GM18868 (cell line): ENCODE measurements at regions not wholly inside any gene's neighbourhood (a gene's known extent, or its start where the extent isn't known, plus 50 kb on each side); places are given as distances from the start of the nearest gene placed in this dataset.

Source experiments
- ATAC-seq: cut with Tn5 transposase; IDR thresholded peaks from one replicate; pipeline ENCODE4 v1.9.1; 2021; ENCODE audit warnings: mild to moderate bottlenecking, moderate library complexity; ENCODE audit not compliant: unreplicated experiment

DNA sequence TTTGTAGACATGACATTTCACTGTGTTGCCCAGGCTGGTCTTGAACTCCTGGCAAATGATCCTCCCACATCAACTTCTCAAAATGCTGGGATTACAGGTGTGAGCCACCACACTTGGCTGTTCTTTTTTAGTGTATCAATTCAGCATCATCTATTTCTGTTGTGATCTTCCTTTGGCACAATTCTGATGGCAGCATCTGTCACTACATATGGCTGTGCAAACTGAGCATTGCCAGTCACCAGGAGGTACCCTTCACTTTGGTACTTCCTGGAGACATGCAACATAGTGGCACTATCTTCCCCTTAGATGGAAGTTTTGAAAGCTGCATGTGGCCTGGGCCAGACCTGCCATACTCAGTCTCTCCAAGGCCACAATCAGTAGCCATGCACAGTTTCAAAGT lies 467.1 kb upstream of the TMPO start:
- no peak for ATAC-seq

DNA sequence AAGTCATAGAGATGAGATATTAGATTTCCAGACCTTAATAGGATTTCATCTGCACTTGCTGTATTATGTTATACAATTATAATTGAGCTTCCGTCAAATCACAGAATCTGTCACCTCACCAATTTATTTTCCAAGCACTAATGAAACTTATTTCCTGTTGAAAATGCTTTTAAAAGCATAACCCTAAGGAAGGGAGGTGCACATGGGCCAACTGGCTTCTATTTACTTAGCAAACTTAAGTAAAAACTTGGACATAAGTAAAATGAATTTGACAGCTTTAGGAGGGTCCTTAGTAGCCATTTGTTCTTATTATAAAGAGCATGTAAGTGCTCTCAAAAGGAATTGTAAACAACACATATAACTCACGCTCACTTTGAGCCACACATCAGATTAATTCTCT lies 462.2 kb upstream of the TMPO start:
- ATAC-seq = no peak

DNA sequence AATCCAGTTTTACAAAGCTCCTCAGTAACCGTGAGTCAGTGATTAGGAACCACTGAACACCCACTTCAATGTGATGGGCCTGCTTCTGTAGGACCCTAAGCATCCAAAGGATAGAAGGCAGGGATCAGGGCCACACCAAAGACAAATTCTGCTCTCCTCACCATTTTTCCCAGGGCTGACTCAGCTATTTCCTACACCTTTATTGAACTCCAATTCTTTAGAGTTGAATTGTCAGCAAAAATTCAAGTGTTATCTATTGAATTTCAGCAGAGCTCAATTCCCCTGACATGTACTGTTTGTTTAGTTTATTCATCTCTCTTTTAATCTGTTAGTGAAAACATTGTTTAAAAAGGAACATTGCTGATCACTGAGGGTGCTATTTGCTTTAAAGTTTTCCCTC lies 457.7 kb upstream of the TMPO start:
- ATAC-seq = no peak

DNA sequence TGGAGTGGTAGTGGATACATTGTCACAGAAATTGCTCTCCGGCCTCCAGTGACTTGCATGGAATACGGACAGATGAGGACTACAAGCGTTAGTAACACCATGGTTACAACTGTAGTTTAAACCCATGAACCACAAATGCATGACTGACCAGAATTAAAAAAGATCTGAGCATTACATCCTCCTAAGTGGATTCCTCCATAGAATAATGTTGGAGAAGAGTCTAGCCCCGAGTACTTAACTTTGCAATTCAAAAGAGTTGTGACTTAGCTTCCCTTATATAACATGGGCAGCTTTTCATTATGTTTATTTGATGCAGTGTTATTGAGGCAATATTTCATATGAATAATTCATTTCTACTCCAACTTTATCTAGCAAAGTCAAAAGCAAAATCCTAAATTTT lies 457.2 kb upstream of the TMPO start:
- ATAC-seq = no peak

DNA sequence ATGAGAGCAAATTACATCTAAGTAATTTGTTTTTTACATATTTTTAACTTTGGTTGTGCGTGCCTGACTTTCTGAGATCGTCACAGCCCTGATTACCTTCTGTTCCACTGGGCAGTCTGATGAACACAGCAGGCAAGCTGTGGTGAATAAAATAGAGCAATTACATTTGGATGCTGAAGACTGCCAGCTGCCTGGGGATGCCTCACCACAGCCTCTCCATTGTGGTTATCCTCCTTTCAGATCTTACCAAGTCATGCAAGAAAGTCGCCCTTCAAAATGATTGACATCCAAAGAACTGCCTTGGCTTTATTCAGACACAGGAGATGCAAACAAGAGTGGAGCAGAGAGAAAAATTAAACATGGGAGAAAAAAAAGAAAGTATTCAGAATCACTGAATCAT lies 456.6 kb upstream of the TMPO start:
- ATAC-seq = no peak

DNA sequence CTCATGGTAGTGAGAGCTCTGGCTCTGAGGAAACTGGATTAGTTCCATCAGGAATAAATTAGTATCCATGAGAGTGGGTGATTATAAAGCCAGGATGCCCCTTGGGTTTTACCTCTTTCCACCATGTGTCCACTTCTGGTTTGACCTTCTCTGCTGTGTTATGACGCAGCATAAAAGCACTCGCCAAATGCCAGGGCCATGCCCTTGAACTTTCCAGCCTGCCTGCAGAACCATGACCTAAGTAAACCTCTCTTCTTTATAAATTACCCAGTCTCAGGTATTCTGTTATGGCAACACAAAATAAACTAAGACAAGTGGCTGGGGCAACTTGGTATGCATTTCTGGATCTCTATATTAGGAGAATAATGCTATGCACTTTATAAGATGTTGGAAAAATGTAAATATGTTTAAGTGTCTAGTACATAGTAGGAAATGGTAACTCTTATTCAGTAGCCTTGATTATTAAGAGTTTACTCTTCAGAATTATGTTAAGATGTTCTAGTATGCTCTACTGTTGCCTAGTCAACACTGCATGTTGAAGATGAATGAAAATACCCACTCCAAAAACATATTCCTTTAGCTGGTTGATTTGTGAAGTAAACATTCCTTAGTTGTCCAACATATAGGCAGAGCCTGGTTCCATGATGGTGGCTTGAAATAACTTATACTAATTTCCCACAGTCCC lies 455.6 kb upstream of the TMPO start:
- ATAC-seq = no peak

DNA sequence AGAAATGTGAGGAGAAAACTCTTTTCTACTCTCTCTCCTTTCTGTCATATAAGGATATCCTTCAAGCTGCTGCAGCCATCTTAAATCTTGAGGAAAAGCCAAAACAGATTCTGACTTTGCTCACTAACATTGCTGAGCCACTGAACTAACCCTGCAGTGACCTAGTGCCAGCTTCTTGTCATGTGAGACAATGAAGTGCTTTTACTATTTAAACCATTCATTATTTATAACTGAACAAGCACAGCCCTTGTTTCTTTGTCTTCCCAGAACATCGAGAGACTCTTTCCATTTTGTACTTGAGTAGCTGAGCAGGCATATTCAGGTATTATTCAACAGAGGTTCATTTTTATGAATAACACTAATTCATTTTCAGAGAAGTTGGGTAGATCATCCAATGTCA lies 455.0 kb upstream of the TMPO start:
- no peak for ATAC-seq

DNA sequence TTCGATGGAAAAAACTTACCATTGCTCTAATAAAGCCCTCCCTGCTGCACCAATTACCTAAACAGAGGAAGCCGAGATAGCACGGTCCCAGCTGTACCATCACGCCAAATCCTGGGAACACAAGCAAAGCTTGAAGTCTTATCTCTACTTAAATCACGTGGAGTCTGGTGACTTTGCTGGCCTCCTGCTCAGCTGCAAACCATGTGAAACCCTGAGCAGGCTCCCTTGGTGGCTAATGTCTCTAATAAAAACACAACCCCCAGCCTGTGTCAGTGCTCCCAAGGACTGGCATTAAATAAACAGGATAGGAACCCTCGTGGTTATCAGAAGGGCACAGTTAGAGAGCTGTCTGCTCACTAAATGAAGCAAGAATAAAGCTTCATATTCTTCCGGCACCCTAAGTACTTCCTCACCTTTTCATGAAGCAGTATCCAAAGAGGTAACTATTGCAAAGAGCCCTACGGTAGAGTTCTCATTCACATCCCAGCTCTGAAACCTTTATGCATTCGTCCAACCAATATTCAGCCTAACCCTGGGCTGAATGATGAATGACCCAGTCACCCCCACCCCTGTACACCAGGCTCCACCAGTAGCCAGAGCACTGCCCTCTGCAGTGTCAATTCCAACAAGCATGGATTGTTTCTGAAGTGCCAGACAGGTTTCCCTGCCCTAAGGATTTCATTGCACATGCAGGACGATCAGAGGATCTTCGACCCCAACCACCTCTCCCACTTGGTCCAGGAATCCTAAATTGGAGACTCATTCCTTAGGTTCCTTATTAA lies 452.7 kb upstream of the TMPO start:
- no peak for ATAC-seq

DNA sequence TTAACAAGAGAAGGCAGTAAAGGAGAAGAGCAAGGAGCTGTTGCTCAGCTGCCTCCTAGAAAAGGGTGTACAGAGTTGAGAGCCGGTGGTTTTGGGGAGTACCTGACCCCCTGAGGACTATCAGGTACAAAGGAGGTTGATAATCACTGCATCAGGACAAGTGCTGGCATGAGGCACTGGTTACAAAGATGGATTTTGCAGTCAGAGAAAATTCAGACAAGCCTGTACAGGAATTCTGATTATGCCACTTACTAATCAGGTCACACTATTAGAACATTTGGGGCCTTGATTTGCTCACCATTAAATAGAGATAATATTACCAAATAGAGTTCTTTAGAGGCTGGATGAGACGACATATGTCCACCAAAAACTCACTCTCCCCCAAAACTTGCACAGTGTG lies 450.9 kb upstream of the TMPO start:
- ATAC-seq = no peak

DNA sequence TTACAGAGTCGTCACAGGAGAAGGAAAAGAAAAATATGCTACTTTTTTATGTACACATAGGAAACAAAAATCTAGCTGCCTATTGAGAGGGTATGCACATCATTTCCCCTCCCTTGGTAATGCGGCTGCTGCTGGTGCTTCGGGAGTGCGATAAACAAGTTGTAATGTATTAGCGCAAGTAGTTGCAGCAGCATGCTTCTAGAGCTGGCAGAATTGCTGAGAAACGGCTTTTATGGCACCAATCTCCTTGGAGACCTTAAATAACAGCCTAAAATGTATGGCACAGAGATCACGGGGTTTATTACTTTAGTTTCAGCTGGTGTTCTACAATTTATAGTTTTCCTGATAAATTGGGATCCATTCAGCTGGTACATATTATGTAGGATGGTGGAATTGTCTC lies 447.6 kb upstream of the TMPO start:
- no peak for ATAC-seq

DNA sequence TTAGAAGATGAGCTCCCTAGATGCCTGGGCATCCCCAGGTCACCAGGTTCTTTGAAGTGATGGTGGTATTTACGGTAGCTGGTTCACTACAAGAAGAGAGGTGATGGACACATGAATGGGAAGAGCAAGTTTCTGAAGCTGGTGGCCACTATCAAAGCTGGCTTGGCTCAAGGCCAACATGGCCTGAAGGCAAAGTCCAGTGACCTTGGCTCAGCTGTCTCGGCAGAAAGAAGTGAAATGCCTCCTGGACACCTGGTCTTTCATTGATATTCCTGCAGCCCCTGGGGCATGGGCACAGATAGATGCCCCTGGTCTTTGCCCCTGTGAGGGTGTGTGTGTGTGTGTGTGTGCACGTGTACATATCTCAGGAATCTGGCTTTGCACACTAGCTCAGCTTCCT lies 441.8 kb upstream of the TMPO start:
- no peak for ATAC-seq

DNA sequence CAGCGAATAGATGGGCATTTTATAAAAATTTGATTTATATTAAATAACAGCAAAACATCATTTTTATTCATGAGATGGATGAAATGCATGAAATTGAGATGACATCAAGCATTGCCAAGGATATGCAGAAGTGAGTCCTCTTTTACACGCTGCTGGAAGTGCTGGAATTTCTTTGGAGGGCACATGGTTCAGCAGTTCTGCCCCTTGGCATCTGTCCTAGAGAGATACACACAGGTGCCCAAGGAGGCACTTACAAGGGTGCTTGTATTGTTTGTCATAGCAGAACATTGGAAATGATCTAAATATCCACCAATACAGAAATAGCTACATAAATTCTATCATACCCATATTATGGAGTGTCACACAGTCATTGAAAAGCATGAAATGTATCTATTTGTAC lies 441.1 kb upstream of the TMPO start:
- ATAC-seq = no peak

DNA sequence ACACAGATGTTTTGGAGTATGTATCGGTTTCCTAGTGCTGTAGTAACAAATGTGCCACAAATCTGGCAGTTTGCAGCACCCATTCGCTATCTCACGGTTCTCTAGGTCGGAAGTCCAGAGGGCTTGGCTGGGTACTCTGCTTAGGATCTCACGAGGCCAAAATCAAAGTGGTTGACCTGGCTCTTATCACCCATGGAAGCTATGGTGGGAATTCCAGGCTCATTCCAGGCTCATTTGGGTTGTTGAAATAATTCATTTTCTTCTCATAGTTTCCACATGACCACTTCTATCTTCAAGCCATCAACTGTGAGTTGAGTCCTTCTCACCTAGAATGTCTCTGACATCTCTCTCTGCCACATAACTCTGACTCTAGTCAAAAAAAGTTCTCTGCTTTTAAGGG lies 431.0 kb upstream of the TMPO start:
- no peak for ATAC-seq

DNA sequence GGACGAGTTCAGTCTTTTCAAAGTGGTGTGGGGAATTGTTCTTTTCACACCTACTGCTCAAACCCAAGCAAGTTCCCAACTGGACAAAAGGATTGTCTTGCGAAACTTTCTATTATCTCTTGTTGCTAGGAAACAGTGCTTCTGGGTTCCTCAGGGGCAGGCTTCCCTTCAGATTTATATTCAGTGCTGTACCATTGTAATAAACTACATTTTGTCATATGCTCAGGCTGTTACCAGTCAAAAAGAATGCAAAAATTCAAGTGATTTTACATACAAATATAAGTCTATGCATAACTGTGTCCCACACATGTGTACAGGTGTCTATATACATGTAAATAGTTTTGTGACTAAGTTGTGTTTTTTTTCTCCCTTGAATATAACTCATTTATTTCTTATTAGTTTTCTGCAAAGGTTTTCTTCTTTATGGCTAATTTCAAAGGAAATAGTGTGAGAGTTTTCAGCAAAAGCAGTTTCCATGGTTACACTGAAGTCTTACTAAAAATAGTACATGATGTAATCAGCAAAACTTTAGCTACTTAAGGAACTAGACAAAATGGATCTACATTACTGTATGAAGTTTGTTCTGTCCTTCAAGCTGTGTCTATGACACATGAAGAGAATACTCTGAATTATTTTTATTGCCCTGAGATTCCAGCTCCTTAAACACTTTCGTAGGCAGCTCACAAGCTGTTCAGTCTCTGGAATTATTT lies 430.2 kb upstream of the TMPO start:
- ATAC-seq = no peak

DNA sequence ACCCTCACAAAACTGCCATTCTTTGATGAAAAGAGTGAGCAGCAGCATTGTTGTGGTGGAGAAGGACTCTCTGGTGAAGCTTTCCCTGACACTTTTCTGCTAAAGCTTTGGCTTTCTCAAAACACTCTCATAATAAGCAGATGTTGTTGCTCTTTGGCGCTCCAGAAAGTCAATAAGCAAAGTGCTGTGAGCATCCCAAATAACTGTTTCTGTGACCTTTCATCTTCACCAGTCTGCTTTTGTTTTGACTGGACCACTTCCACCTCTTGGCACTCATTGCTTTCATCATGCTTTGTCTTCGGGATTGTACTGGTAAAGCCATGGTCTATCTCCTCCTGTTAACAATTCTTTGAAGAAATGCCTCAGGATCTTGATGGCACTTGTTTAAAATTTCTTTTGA lies 424.7 kb upstream of the TMPO start:
- ATAC-seq = no peak

DNA sequence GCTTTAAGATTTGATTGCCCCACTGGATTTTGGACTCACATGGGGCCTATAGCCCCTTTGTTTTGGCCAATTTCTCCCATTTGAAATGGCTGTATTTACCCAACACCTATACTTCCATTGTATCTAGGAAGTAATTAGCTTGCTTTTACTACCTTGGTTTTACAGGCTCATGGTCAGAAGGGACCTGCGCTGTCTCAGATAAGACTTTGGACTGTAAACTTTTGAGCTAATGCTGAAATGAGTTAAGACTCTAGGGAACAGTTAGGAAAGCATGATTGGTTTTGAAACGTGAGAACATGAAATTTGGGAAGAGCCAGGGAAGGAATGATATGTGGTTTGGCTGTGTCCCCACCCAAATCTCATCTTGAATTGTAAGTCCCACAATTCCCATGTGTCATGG lies 419.0 kb upstream of the TMPO start:
- ATAC-seq = no peak

DNA sequence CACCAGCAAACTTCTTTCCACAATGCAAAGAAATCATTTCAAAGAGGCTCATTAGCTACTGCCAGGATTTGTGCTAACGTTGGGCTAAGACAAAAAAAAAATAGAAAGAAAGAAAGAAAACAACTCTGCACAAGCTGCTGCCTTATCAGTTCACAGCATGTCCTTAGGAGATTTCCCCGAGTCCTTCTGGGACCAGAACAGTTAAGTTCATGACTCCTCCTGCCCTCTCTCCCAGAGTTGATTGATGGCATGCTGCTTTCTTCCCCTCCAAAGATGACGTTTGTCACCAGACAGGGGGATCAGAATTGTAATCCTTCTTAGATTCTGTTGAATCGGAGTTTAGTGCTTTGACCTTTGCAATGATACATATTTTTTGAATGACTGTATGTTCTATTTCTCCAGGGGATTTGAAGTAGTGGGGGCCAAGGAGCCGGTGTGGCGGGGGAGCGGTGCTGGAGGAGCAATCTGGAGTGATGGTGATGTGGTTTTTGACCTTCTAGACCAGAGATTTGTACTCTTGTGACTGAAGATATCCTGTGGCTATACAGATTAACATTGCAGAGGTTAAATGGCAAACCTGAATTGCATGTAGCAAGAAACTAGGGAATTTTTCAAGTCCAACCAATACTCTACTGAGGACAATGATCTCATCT lies 409.2 kb upstream of the TMPO start:
- no peak for ATAC-seq

DNA sequence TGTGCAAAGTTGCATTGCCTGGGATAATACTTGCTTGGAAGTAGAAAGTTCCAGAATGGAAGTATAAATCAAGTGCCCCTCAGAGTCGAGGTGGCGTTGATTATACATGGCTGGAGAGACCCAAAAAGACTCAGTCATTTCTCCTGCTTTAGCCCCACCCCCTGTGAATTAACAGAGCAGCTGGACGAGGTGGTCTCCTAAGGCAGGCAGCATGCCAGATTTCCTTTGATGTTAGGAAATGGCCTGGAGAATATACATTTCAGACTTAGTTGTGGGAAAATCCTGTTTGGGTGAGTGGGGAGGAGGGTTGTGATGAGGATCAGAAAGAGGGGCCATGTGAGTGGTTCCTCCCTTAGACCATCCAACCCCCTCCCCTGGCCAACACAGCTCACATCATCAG lies 406.1 kb upstream of the TMPO start:
- no peak for ATAC-seq

DNA sequence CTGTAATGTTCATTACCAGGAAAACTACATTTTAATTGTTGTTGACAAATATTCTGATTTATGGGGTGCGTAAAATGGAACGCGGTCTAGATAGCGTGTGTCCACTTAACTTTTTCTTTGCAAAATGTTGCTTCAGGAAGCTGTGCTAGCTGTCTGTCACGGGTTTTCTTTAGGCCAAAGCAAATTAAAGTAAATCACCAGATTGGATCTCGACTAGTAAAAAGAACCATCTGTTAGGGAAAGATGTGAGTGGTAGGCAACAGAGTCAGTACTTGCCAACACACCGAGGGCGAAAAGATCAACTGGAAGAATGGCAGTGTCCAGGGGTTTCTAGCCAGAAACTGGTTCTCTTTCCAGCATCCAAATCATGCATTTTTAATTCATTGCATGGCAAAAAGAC lies 404.9 kb upstream of the TMPO start:
- ATAC-seq = no peak

DNA sequence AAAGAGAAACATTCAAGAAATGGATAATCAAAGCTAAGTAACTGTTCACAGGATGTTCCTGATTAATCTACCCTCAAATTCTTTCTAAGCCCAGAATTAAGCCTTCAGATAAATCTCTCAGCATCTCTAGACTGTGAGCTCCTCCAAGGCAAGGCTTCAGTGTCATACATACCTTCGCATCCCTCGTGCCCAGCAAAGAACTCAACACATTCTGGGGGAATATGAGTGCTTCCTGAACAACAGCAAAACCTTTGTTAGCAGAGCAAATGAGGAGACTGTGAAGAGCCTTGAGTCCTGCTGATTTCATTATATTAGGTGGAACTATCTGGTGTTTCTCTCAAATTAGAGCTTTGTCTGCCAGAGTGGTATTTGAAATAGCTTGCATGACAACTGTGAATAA lies 401.8 kb upstream of the TMPO start:
- ATAC-seq = no peak

DNA sequence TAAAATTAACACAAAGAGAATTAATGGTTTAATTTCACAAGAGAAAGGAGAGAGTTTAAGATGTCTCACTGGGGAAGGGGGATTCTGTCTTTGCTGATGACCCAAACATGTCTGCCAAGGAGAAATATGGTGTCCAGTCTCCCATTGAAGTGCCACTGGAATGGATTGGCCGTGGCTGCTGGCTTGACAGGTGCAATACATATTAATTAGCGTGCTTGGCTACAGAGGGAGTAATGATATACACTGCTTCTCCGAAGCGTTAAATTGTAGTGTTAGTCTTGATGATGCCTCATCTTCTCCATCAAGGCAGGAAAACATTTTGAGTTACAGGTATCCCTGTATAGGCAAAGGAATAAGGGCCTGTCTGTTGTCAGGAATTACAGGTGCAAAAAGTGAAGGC lies 393.4 kb upstream of the TMPO start:
- ATAC-seq = no peak

DNA sequence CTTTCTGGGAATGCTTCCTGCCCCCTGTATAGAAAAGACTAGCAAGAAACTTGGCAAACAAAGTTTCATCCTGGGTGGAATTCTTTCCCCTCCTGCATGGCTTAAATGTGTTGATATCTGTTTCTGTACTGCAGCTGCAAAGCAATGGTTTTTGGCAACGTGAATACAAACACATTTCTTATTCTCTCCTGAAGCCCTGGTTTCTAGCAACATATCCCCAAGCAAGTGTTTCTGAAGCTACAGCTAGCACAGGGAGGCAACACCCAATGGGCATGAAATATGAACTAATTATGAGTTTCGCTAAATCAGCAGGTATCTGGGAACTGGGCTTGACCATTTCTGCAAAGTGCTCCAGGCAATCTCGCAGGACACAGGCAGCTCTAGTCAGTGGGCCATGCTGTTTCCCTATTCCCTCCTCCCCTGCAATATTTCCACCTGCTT lies 392.3 kb upstream of the TMPO start:
- ATAC-seq = no peak
